ENCODE measurements at regions not wholly inside any gene's neighbourhood (a gene's known extent, or its start where the extent isn't known, plus 50 kb on each side); places are given as distances from the start of the nearest gene placed in this dataset.
"Not testable (repeated sequence)": the region's sequence is repeated elsewhere in the genome, so short reads cannot be mapped to it uniquely, and the experiment has no call there.

DNA sequence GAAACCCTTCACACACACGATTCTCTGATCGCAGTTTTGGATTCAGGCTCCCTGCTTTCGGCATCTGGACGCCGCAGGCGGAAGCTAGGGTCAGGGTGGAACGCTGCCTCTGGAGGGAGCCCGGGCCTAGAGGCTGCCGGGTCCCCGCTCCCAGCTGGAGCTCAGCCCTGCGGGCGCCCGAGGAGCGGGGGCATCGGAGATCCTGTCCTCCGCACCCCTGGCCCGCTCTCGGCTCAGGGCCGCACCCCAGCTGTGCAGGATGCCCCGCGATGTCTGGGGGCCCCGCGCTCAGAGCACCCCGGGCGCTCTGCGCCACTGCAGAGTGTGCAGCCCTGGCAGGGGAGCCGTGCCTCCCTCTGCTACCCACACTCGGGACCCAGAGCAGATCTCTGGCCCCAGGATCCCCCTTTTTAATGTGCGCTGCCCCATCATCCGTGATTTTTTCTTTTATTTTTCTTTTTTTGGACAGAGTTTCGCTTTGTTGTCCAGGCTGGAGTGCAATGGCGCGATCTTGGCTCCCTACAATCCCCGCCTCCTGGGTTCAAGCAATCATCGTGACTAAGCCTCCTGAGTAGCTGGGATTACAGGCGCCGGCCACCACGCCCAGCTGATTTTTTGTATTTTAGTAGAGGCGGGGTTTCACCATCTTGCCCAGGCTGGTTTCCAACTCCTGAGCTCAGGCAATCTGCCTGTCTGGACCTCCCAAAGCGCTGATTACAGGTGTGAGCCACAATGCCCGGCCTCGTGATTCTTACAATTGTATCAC is 54.8 kb upstream of the TUBA3E start:
- peaks cover 20% of the 10 kb centered on the region for H3K4me1 ChIP-seq (ENCODE audit: control insufficient read depth, insufficient read depth, low read length)
- peak in 1 of 6 donors; percentile 29 for DNase-seq (ENCODE audit: low read depth in 4 of 6, low spot score in 6 of 6)
- H3K36me3 ChIP-seq (ENCODE audit: control insufficient read depth, insufficient read depth, low read length) = no peaks in the 10 kb centered on the region
- 41% methylated on average over 41 of the region's 42 CpGs for WGBS (ENCODE audit: insufficient coverage)
- peaks cover 8% of the 10 kb centered on the region for H3K27me3 ChIP-seq (ENCODE audit: control insufficient read depth, insufficient read depth, low read length)
- H3K9me3 ChIP-seq (ENCODE audit: control insufficient read depth, insufficient read depth, low read length) = no peaks in the 10 kb centered on the region
- H3K4me3 ChIP-seq (ENCODE audit: low read depth, low read length) = no peak overlapping the region
- H3K27ac ChIP-seq (ENCODE audit: low read depth, low read length) = no peak overlapping the region

DNA sequence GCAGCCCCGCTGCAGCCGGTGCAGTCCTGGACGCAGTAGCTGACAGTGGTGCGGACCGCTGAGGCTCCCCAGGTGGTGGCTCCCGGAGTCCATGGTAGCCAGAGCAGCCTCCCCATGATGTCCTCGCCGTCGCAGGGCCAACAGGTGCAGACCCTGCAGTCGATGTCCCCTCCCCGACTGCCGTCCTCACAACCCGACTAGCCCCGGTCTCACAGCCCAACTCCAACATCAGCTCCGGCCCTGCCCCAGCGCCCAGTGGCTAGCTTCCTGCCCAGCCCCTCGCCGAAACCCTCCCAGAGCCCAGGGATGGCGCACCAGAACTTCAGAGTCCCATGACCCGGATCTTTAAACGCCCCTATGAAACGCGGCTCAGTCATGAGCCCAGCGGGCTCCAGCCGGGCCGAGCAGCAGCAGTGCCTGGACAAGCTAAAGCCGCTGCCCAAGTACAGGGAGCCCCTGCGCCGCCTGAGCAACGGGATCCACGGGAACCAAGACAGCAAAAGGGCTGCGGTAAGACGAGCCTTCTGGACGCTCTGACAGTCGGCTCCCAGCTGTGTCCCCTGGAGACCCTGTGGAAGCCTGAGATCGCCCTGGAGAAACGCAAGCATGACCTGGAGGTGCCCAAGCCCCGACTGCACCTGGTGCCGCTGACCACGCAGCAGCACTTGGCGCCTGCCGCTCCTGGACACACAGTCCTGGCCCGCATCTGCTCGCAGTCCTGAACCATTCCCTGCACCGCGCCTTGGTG is 53.8 kb upstream of the TUBA3E start:
- H3K27ac ChIP-seq (ENCODE audit: low read depth, low read length) = no peak overlapping the region
- peak overlapping the region; percentile 16 for H3K4me3 ChIP-seq (ENCODE audit: low read depth, low read length)
- H3K36me3 ChIP-seq (ENCODE audit: control insufficient read depth, insufficient read depth, low read length) = no peaks in the 10 kb centered on the region
- peaks cover 8% of the 10 kb centered on the region for H3K27me3 ChIP-seq (ENCODE audit: control insufficient read depth, insufficient read depth, low read length)
- DNase-seq (ENCODE audit: low read depth in 4 of 6, low spot score in 6 of 6) = peak in 1 of 6 donors; percentile 27
- WGBS (ENCODE audit: insufficient coverage) = 20% methylated on average over 42 of the region's 46 CpGs
- H3K9me3 ChIP-seq (ENCODE audit: control insufficient read depth, insufficient read depth, low read length) = no peaks in the 10 kb centered on the region
- peaks cover 20% of the 10 kb centered on the region for H3K4me1 ChIP-seq (ENCODE audit: control insufficient read depth, insufficient read depth, low read length)

DNA sequence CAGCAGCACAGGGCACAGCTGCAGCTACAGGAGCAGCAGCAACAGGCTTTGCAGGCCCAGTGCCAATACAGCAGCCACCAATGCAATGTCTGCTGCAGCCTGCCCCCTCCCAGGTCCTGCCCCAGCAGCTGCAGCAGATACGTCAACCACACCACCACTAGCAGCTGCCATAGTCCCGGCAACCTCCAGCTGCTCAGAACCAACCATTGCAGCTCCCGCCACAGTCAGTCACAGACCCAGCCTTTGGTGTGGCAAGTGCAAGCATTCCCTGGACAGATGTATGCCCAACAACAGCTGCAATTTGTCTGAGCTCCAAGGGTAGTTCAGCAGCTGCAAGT is 53.3 kb upstream of the TUBA3E start:
- no peaks in the 10 kb centered on the region for H3K36me3 ChIP-seq (ENCODE audit: control insufficient read depth, insufficient read depth, low read length)
- H3K4me3 ChIP-seq (ENCODE audit: low read depth, low read length) = no peak overlapping the region
- 36% methylated on average over 3 of the region's 3 CpGs for WGBS (ENCODE audit: insufficient coverage)
- H3K9me3 ChIP-seq (ENCODE audit: control insufficient read depth, insufficient read depth, low read length) = no peaks in the 10 kb centered on the region
- peak in 1 of 6 donors; percentile 38 for DNase-seq (ENCODE audit: low read depth in 4 of 6, low spot score in 6 of 6)
- H3K27me3 ChIP-seq (ENCODE audit: control insufficient read depth, insufficient read depth, low read length) = peaks cover 8% of the 10 kb centered on the region
- H3K4me1 ChIP-seq (ENCODE audit: control insufficient read depth, insufficient read depth, low read length) = peaks cover 20% of the 10 kb centered on the region
- no peak overlapping the region for H3K27ac ChIP-seq (ENCODE audit: low read depth, low read length)

DNA sequence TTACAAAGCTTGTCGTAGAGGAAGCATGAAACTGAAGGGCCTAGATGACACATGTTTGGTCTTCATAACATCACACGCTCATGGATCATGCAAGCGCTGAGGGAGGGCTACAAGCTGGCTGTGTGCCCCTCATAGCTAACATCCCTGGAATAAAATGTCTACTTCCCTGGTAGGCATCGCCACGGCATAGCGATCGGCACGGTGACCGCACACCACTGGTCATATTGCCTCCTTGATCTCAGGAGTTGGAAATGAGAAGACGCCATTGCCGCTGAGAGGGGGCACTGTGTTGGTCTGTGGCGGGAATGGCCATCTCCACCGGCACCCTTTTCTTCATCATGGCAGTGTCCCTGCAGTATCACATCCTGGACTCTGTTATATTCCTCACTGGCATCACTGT is 50.1 kb upstream of the TUBA3E start:
- WGBS (ENCODE audit: insufficient coverage) = 92% methylated on average over 10 of the region's 13 CpGs
- not testable (repeated sequence) for DNase-seq (ENCODE audit: low read depth in 4 of 6, low spot score in 6 of 6); H3K9me3 ChIP-seq (ENCODE audit: control insufficient read depth, insufficient read depth, low read length); H3K36me3 ChIP-seq (ENCODE audit: control insufficient read depth, insufficient read depth, low read length); H3K4me3 ChIP-seq (ENCODE audit: low read depth, low read length); H3K27ac ChIP-seq (ENCODE audit: low read depth, low read length); H3K27me3 ChIP-seq (ENCODE audit: control insufficient read depth, insufficient read depth, low read length)
- peaks cover 19% of the 10 kb centered on the region for H3K4me1 ChIP-seq (ENCODE audit: control insufficient read depth, insufficient read depth, low read length)
